Keratinocyte (primary cell): ENCODE measurements at regions not wholly inside any gene's neighbourhood (a gene's known extent, or its start where the extent isn't known, plus 50 kb on each side); places are given as distances from the start of the nearest gene placed in this dataset.
"Not testable (repeated sequence)": the region's sequence is repeated elsewhere in the genome, so short reads cannot be mapped to it uniquely, and the experiment has no call there.

ENCODE experiments used
- DNase-seq: peaks from one replicate; pipeline ENCODE4 v3.0.0-alpha.2; 2011; ENCODE audit warnings: low read depth, missing footprints, low spot score
- FAIRE-seq: peaks from 2 replicates; lab custom pipeline; 2011; peaks lifted over from hg19 to GRCh38; lab: Jason Lieb, UNC
- H2AFZ ChIP-seq: 2 replicates; pipeline ENCODE4 v1.6.0; 2012; ENCODE audit warnings: low read length, control low read depth, inconsistent platforms; ENCODE audit not compliant: control insufficient read depth
- H3K27ac ChIP-seq: 2 replicates; pipeline ENCODE4 v1.5.1; 2011; ENCODE audit warnings: low read length; ENCODE audit not compliant: control insufficient read depth, insufficient read depth
- H3K27me3 ChIP-seq: 3 replicates; pipeline ENCODE4 v1.6.0; 2011; ENCODE audit warnings: low read length; ENCODE audit not compliant: control insufficient read depth, insufficient read depth; ENCODE audit errors: extremely low read depth
- H3K36me3 ChIP-seq, 2 experiments: 2 replicates in 1 of 2; 3 replicates in 1 of 2; pipeline ENCODE4 v1.5.1; 2011; ENCODE audit warnings: low read length in 2 of 2, mild to moderate bottlenecking in 1 of 2; ENCODE audit not compliant: control insufficient read depth in 2 of 2, insufficient read depth in 2 of 2; ENCODE audit errors: extremely low read depth in 1 of 2
- H3K4me1 ChIP-seq: 3 replicates; pipeline ENCODE4 v1.5.1; 2011; ENCODE audit warnings: low read length; ENCODE audit not compliant: control insufficient read depth, insufficient read depth; ENCODE audit errors: extremely low read depth
- H3K4me2 ChIP-seq: 3 replicates; pipeline ENCODE4 v1.6.0; 2011; ENCODE audit warnings: low read depth, low read length; ENCODE audit not compliant: control insufficient read depth, insufficient read depth; ENCODE audit errors: extremely low read depth
- H3K4me3 ChIP-seq, 3 experiments: fragments of 200-600 bp in 1 of 3; sonication (generic) in 1 of 3; 2 replicates in 2 of 3; 3 replicates in 1 of 3; pipeline ENCODE4 v1.5.1; 2011 to 2016; ENCODE audit warnings: low read length in 3 of 3, mild to moderate bottlenecking in 3 of 3, control low read depth in 2 of 3, inconsistent platforms in 1 of 3, low read depth in 1 of 3, mixed read lengths in 1 of 3, mixed run types in 1 of 3, moderate library complexity in 1 of 3; ENCODE audit not compliant: control insufficient read depth in 2 of 3, insufficient read depth in 2 of 3; ENCODE audit errors: extremely low read depth in 1 of 3
- H3K79me2 ChIP-seq: 2 replicates; pipeline ENCODE4 v1.6.0; 2012; ENCODE audit warnings: low read length; ENCODE audit not compliant: control insufficient read depth, insufficient read depth
- H3K9ac ChIP-seq: 3 replicates; pipeline ENCODE4 v1.6.0; 2011; ENCODE audit warnings: low read length; ENCODE audit not compliant: control insufficient read depth, insufficient read depth; ENCODE audit errors: extremely low read depth
- H3K9me1 ChIP-seq: 3 replicates; pipeline ENCODE4 v1.6.0; 2011; ENCODE audit warnings: low read length; ENCODE audit not compliant: control insufficient read depth, insufficient read depth; ENCODE audit errors: extremely low read depth
- H3K9me3 ChIP-seq: 2 replicates; pipeline ENCODE4 v1.5.1; 2012; ENCODE audit warnings: low read depth, low read length; ENCODE audit not compliant: control insufficient read depth
- H4K20me1 ChIP-seq: 3 replicates; pipeline ENCODE4 v1.6.0; 2011; ENCODE audit warnings: low read length; ENCODE audit not compliant: control insufficient read depth, insufficient read depth; ENCODE audit errors: extremely low read depth
- EZH2 ChIP-seq: IDR thresholded peaks from one replicate; pipeline ENCODE4 v1.6.1; 2012; ENCODE audit warnings: inconsistent platforms, mild to moderate bottlenecking, low read length, moderate library complexity
- dilution Hi-C: fragments of 300-500 bp; cut with MboI; formaldehyde crosslinking; loops from one replicate; pipeline ENCODE4 v1.7.0; 2020; ENCODE audit warnings: low sequenced_read_pairs; ENCODE audit not compliant: extremely low pct_ligation_motif_present
- TF ChIP-seq, protein P1 (sequence below), 3 experiments: IDR thresholded peaks in 1 of 3; conservative IDR thresholded peaks in 1 of 3; optimal IDR thresholded peaks in 1 of 3; 2 replicates in 2 of 3; 3 replicates in 1 of 3; pipeline versions ENCODE3 to v1.5.1; 2011; ENCODE audit warnings: low read length in 3 of 3, mild to moderate bottlenecking in 3 of 3, moderate library complexity in 2 of 3, control low read depth in 1 of 3, inconsistent platforms in 1 of 3; ENCODE audit not compliant: insufficient read depth in 2 of 3; ENCODE audit errors: extremely low read depth in 1 of 3

GRCh38 chr22:23481369-23481768 is 98.7 kb downstream of the IGLL1 start:
- Histone ChIP-seq H3K9ac (no peak overlapping the region), H4K20me1 (no peaks in the 10 kb centered on the region), H3K36me3 (no peaks in the 10 kb centered on the region), H3K9me3 (no peaks in the 10 kb centered on the region), H3K79me2 (no peaks in the 10 kb centered on the region), H3K4me1 (no peaks in the 10 kb centered on the region), H3K4me2 (no peak overlapping the region), H3K9me1 (no peaks in the 10 kb centered on the region), H3K27ac (no peak overlapping the region), H3K4me3 (no peak overlapping the region), H3K27me3 (peaks cover 3% of the 10 kb centered on the region), H2AFZ (no peak overlapping the region)
- no peak for FAIRE-seq
- dilution Hi-C loops = no loop called here
- DNase-seq = no peak
- TF ChIP-seq EZH2 = no peak
- TF ChIP-seq, protein P1, sequence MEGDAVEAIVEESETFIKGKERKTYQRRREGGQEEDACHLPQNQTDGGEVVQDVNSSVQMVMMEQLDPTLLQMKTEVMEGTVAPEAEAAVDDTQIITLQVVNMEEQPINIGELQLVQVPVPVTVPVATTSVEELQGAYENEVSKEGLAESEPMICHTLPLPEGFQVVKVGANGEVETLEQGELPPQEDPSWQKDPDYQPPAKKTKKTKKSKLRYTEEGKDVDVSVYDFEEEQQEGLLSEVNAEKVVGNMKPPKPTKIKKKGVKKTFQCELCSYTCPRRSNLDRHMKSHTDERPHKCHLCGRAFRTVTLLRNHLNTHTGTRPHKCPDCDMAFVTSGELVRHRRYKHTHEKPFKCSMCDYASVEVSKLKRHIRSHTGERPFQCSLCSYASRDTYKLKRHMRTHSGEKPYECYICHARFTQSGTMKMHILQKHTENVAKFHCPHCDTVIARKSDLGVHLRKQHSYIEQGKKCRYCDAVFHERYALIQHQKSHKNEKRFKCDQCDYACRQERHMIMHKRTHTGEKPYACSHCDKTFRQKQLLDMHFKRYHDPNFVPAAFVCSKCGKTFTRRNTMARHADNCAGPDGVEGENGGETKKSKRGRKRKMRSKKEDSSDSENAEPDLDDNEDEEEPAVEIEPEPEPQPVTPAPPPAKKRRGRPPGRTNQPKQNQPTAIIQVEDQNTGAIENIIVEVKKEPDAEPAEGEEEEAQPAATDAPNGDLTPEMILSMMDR (optimal IDR thresholded peaks at IDR 0.05 in 1 of 3, IDR thresholded peaks at IDR 0.05 in 1 of 3, conservative IDR thresholded peaks at IDR 0.05 in 1 of 3; ENCODE audit: extremely low read depth in 1 of 3, insufficient read depth in 2 of 3, low read length in 3 of 3) = no peak

- H3K27ac ChIP-seq = no peak overlapping the region
- H3K9me3 ChIP-seq = no peaks in the 10 kb centered on the region
- no peak overlapping the region for H3K9ac ChIP-seq
- no peak overlapping the region for H2AFZ ChIP-seq
- H3K27me3 ChIP-seq = peaks cover 3% of the 10 kb centered on the region
- dilution Hi-C loops = no loop called here
- no peaks in the 10 kb centered on the region for H3K9me1 ChIP-seq
- no peak for DNase-seq
- H3K4me1 ChIP-seq = no peaks in the 10 kb centered on the region
- H4K20me1 ChIP-seq = no peaks in the 10 kb centered on the region
- H3K36me3 ChIP-seq = no peaks in the 10 kb centered on the region
- H3K4me3 ChIP-seq = no peak overlapping the region
- TF ChIP-seq, protein P1 (optimal IDR thresholded peaks at IDR 0.05 in 1 of 3, IDR thresholded peaks at IDR 0.05 in 1 of 3, conservative IDR thresholded peaks at IDR 0.05 in 1 of 3; ENCODE audit: extremely low read depth in 1 of 3, insufficient read depth in 2 of 3, low read length in 3 of 3) = no peak
- TF ChIP-seq EZH2 = no peak
- no peaks in the 10 kb centered on the region for H3K79me2 ChIP-seq
- no peak overlapping the region for H3K4me2 ChIP-seq
- FAIRE-seq = no peak
Measured at GRCh38 chr22:23478175-23478574, 101.9 kb downstream of the IGLL1 start.

- DNase-seq, dilution Hi-C loops, H4K20me1 ChIP-seq, H3K27ac ChIP-seq, H3K79me2 ChIP-seq, H3K9ac ChIP-seq, H2AFZ ChIP-seq, H3K27me3 ChIP-seq, H3K9me1 ChIP-seq, H3K4me2 ChIP-seq, H3K9me3 ChIP-seq, H3K4me1 ChIP-seq, FAIRE-seq, H3K36me3 ChIP-seq, H3K4me3 ChIP-seq: not testable (repeated sequence)
Measured at GRCh38 chr22:23474531-23474930, 105.6 kb downstream of the IGLL1 start.
